ENCODE measurements at regions not wholly inside any gene's neighbourhood (a gene's known extent, or its start where the extent isn't known, plus 50 kb on each side); places are given as distances from the start of the nearest gene placed in this dataset.

GRCh38 chr7:25619963-25620799 lies 391.9 kb upstream of the NPVF start:
- dilution Hi-C loops (cut with MboI; ENCODE audit: extremely low pct_ligation_motif_present, low sequenced_read_pairs), result no loop called here
- intact Hi-C loops (cut with micrococcal nuclease), result no loop called here

GRCh38 chr7:25621993-25622392 lies 393.7 kb upstream of the NPVF start:
- Histone ChIP-seq H3K9ac (replicated peaks; ENCODE audit: extremely low read depth, insufficient read depth, low read length) (no peak overlapping the region), H3K4me3 (replicated peaks in 1 of 3; ENCODE audit: insufficient read depth in 1 of 3, low read depth in 1 of 3, low read length in 3 of 3) (no peak overlapping the region), H4K20me1 (replicated peaks; ENCODE audit: control insufficient read depth, extremely low read depth, insufficient read depth, low read length) (no peaks in the 10 kb centered on the region), H3K27ac (ENCODE audit: insufficient read depth, low read depth, low read length) (no peak overlapping the region), H3K27me3 (ENCODE audit: control insufficient read depth in 2 of 2, insufficient read depth in 2 of 2, low read length in 2 of 2) (no peaks in the 10 kb centered on the region), H3K4me1 (ENCODE audit: control insufficient read depth, extremely low read depth, insufficient read depth, low read length) (no peaks in the 10 kb centered on the region), H3K36me3 (ENCODE audit: control insufficient read depth in 2 of 2, extremely low read depth in 1 of 2, insufficient read depth in 2 of 2, low read length in 2 of 2) (no peaks in the 10 kb centered on the region), H2AFZ (ENCODE audit: low read depth, low read length) (no peak overlapping the region), H3K9me1 (replicated peaks; ENCODE audit: control insufficient read depth, extremely low read depth, insufficient read depth, low read length) (no peaks in the 10 kb centered on the region), H3K4me2 (ENCODE audit: insufficient read depth, low read length) (no peak overlapping the region), H3K9me3 (replicated peaks; ENCODE audit: control insufficient read depth, insufficient read depth, low read length) (no peaks in the 10 kb centered on the region), H3K79me2 (ENCODE audit: control insufficient read depth, insufficient read depth, low read length) (no peaks in the 10 kb centered on the region)
- TF ChIP-seq MAX (IDR thresholded peaks at IDR 0.05; ENCODE audit: insufficient read depth, insufficient read length), result no peak
- TF ChIP-seq POLR2A (IDR thresholded peaks at IDR 0.05; ENCODE audit: low read depth, low read length), result no peak
- TF ChIP-seq GATA2 (IDR thresholded peaks at IDR 0.05; ENCODE audit: insufficient read depth, insufficient read length, low read depth, low read length), result no peak
- TF ChIP-seq MYC (IDR thresholded peaks at IDR 0.05; ENCODE audit: low read depth, low read length), result no peak
- TF ChIP-seq POLR2AphosphoS5 (IDR thresholded peaks at IDR 0.05; ENCODE audit: insufficient read depth, low read depth, low read length), result no peak
- no peak for TF ChIP-seq EZH2 (IDR thresholded peaks at IDR 0.05; ENCODE audit: borderline replicate concordance, low read depth, low read length, severe bottlenecking)
- ChIA-PET POLR2A (no interaction called here), CTCF (no interaction called here)
- DNase-seq (ENCODE audit: low read depth, low spot score) (no peak), FAIRE-seq (no peak)
- intact Hi-C loops (cut with micrococcal nuclease) (no loop called here), dilution Hi-C loops (cut with MboI; ENCODE audit: extremely low pct_ligation_motif_present, low sequenced_read_pairs) (no loop called here)
- BruUV-seq (replicated peaks), result no TSS peak

More at GRCh38 chr7:25619963-25620799, 391.9 kb upstream of the NPVF start:
- no peaks in the 10 kb centered on the region for H3K9me3 ChIP-seq (replicated peaks; ENCODE audit: control insufficient read depth, insufficient read depth, low read length)
- H3K27ac ChIP-seq (ENCODE audit: insufficient read depth, low read depth, low read length), result no peak overlapping the region
- ChIA-PET CTCF (no interaction called here), POLR2A (no interaction called here)
- no peak overlapping the region for H3K4me2 ChIP-seq (ENCODE audit: insufficient read depth, low read length)
- no peaks in the 10 kb centered on the region for H3K9me1 ChIP-seq (replicated peaks; ENCODE audit: control insufficient read depth, extremely low read depth, insufficient read depth, low read length)
- no peaks in the 10 kb centered on the region for H3K36me3 ChIP-seq (ENCODE audit: control insufficient read depth in 2 of 2, extremely low read depth in 1 of 2, insufficient read depth in 2 of 2, low read length in 2 of 2)
- FAIRE-seq, result no peak
- H3K9ac ChIP-seq (replicated peaks; ENCODE audit: extremely low read depth, insufficient read depth, low read length), result no peak overlapping the region
- H3K79me2 ChIP-seq (ENCODE audit: control insufficient read depth, insufficient read depth, low read length), result no peaks in the 10 kb centered on the region
- DNase-seq (ENCODE audit: low read depth, low spot score), result no peak
- TF ChIP-seq MAX (IDR thresholded peaks at IDR 0.05; ENCODE audit: insufficient read depth, insufficient read length) (no peak), POLR2AphosphoS5 (IDR thresholded peaks at IDR 0.05; ENCODE audit: insufficient read depth, low read depth, low read length) (no peak), MYC (IDR thresholded peaks at IDR 0.05; ENCODE audit: low read depth, low read length) (no peak), POLR2A (IDR thresholded peaks at IDR 0.05; ENCODE audit: low read depth, low read length) (no peak), FOS (IDR thresholded peaks at IDR 0.05; ENCODE audit: borderline replicate concordance, insufficient read depth, low read length) (no peak)
- H3K27me3 ChIP-seq (ENCODE audit: control insufficient read depth in 2 of 2, insufficient read depth in 2 of 2, low read length in 2 of 2), result no peaks in the 10 kb centered on the region
- no peak overlapping the region for H3K4me3 ChIP-seq (replicated peaks in 1 of 3; ENCODE audit: insufficient read depth in 1 of 3, low read depth in 1 of 3, low read length in 3 of 3)
- no peaks in the 10 kb centered on the region for H3K4me1 ChIP-seq (ENCODE audit: control insufficient read depth, extremely low read depth, insufficient read depth, low read length)
- BruUV-seq (replicated peaks), result no TSS peak
- no peak overlapping the region for H2AFZ ChIP-seq (ENCODE audit: low read depth, low read length)
- no peaks in the 10 kb centered on the region for H4K20me1 ChIP-seq (replicated peaks; ENCODE audit: control insufficient read depth, extremely low read depth, insufficient read depth, low read length)
